ENCODE measurements at regions not wholly inside any gene's neighbourhood (a gene's known extent, or its start where the extent isn't known, plus 50 kb on each side); places are given as distances from the start of the nearest gene placed in this dataset.

GRCh38 chr7:20276705-20277472 is 53.8 kb upstream of the ITGB8 start:
- intact Hi-C loops (cut with micrococcal nuclease; ENCODE audit: unreplicated experiment), result no loop called here
- no TSS peak for BruUV-seq (replicated peaks)
- H3K4me2 ChIP-seq, result no peak overlapping the region
- DNase-seq, result no peak
- TF ChIP-seq CTCF (conservative IDR thresholded peaks at IDR 0.05), result no peak
- TF ChIP-seq EZH2 (IDR thresholded peaks at IDR 0.05; ENCODE audit: low read depth), result no peak
- no peaks in the 10 kb centered on the region for H4K20me1 ChIP-seq (ENCODE audit: insufficient read depth)
- ChIA-PET POLR2A (ENCODE audit: unreplicated experiment) (interaction anchor here (0.7 kb wide), 1 partner anchor 13 kb away, joined by 4 read pairs; no protein-coding TSS in a partner anchor), CTCF (no interaction called here)
- no peaks in the 10 kb centered on the region for H3K9me2 ChIP-seq (ENCODE audit: insufficient read depth)
- H3K27ac ChIP-seq, result no peak overlapping the region
- no peaks in the 10 kb centered on the region for H3K79me2 ChIP-seq (ENCODE audit: low read depth)
- H3K9me3 ChIP-seq (ENCODE audit: insufficient read depth, low read depth), result no peaks in the 10 kb centered on the region
- no peak overlapping the region for H3K4me3 ChIP-seq
- H3F3A ChIP-seq (ENCODE audit: insufficient read depth, low read depth), result peaks cover 10% of the 10 kb centered on the region; the same call in 1 of the 2 replicates
- no peak overlapping the region for H2AFZ ChIP-seq
- no peaks in the 10 kb centered on the region for H3K36me3 ChIP-seq (ENCODE audit: low read depth)
- H3K27me3 ChIP-seq (ENCODE audit: insufficient read depth, low read depth), result no peaks in the 10 kb centered on the region
- H3K4me1 ChIP-seq (replicated peaks; ENCODE audit: insufficient read depth), result no peaks in the 10 kb centered on the region

GRCh38 chr7:20279979-20280378 is 50.7 kb upstream of the ITGB8 start:
- CTCF ChIA-PET, result no interaction called here
- intact Hi-C loops (cut with micrococcal nuclease; ENCODE audit: unreplicated experiment), result loop anchor here (5.0 kb wide), 1 partner anchor 38 kb away; no protein-coding TSS in a partner anchor
- Histone ChIP-seq H3K9me2 (ENCODE audit: insufficient read depth) (no peaks in the 10 kb centered on the region), H3K4me1 (replicated peaks; ENCODE audit: insufficient read depth) (no peaks in the 10 kb centered on the region; the same call in 1 of the 2 replicates), H4K20me1 (ENCODE audit: insufficient read depth) (no peaks in the 10 kb centered on the region), H3K27me3 (ENCODE audit: insufficient read depth, low read depth) (no peaks in the 10 kb centered on the region), H3K4me3 (no peak overlapping the region), H3K79me2 (ENCODE audit: low read depth) (no peaks in the 10 kb centered on the region), H3F3A (ENCODE audit: insufficient read depth, low read depth) (peaks cover 10% of the 10 kb centered on the region), H3K9me3 (ENCODE audit: insufficient read depth, low read depth) (peaks cover 6% of the 10 kb centered on the region; the same call in 1 of the 2 replicates), H3K4me2 (no peak overlapping the region), H3K36me3 (ENCODE audit: low read depth) (no peaks in the 10 kb centered on the region), H3K27ac (no peak overlapping the region), H2AFZ (no peak overlapping the region)
- POLR2A ChIA-PET (ENCODE audit: unreplicated experiment), result no interaction called here
- BruUV-seq (replicated peaks), result no TSS peak
- TF ChIP-seq CTCF (conservative IDR thresholded peaks at IDR 0.05), result no peak
- no peak for TF ChIP-seq EZH2 (IDR thresholded peaks at IDR 0.05; ENCODE audit: low read depth)
- DNase-seq, result no peak

GRCh38 chr7:20280475-20281351 is 50.0 kb upstream of the ITGB8 start:
- no peaks in the 10 kb centered on the region for H3K27me3 ChIP-seq (ENCODE audit: insufficient read depth, low read depth)
- H2AFZ ChIP-seq, result no peak overlapping the region
- no peak overlapping the region for H3K4me3 ChIP-seq
- no peaks in the 10 kb centered on the region for H3K9me2 ChIP-seq (ENCODE audit: insufficient read depth)
- peaks cover 7% of the 10 kb centered on the region; the same call in 1 of the 2 replicates for H3K9me3 ChIP-seq (ENCODE audit: insufficient read depth, low read depth)
- no peak for DNase-seq
- intact Hi-C loops (cut with micrococcal nuclease; ENCODE audit: unreplicated experiment), result loop anchor here (5.0 kb wide), 1 partner anchor 38 kb away; no protein-coding TSS in a partner anchor
- peaks cover 10% of the 10 kb centered on the region for H3F3A ChIP-seq (ENCODE audit: insufficient read depth, low read depth)
- H3K4me1 ChIP-seq (replicated peaks; ENCODE audit: insufficient read depth), result no peaks in the 10 kb centered on the region; the same call in 1 of the 2 replicates
- TF ChIP-seq EZH2 (IDR thresholded peaks at IDR 0.05; ENCODE audit: low read depth) (no peak), CTCF (conservative IDR thresholded peaks at IDR 0.05) (no peak)
- no peaks in the 10 kb centered on the region for H4K20me1 ChIP-seq (ENCODE audit: insufficient read depth)
- no peak overlapping the region for H3K27ac ChIP-seq
- ChIA-PET POLR2A (ENCODE audit: unreplicated experiment) (no interaction called here), CTCF (no interaction called here)
- H3K79me2 ChIP-seq (ENCODE audit: low read depth), result no peaks in the 10 kb centered on the region
- no peaks in the 10 kb centered on the region for H3K36me3 ChIP-seq (ENCODE audit: low read depth)
- BruUV-seq (replicated peaks), result no TSS peak
- H3K4me2 ChIP-seq, result no peak overlapping the region
